Testis (tissue), 2 donors: ENCODE measurements at regions not wholly inside any gene's neighbourhood (a gene's known extent, or its start where the extent isn't known, plus 50 kb on each side); places are given as distances from the start of the nearest gene placed in this dataset.

ENCODE experiments used
- DNase-seq: peaks from one replicate; pipeline ENCODE4 v3.0.0-alpha.2; 2019
- H3K27ac ChIP-seq, 2 donors: fragments of 200-600 bp; sonication (generic); one replicate each; pipeline ENCODE4 v1.5.1; 2019
- H3K27me3 ChIP-seq: fragments of 200-600 bp; sonication (generic); one replicate; pipeline ENCODE4 v1.5.1; 2019
- H3K36me3 ChIP-seq: fragments of 200-600 bp; sonication (generic); one replicate; pipeline ENCODE4 v1.5.1; 2017; ENCODE audit warnings: low read depth; ENCODE audit errors: missing control alignments
- H3K4me1 ChIP-seq: fragments of 200-600 bp; sonication (generic); one replicate; pipeline ENCODE4 v1.5.1; 2019
- H3K4me3 ChIP-seq, 2 donors: fragments of 200-600 bp; sonication (generic); one replicate each; pipeline ENCODE4 v1.5.1; 2017 to 2019
- H3K9me3 ChIP-seq: fragments of 200-600 bp; sonication (generic); one replicate; pipeline ENCODE4 v1.5.1; 2017
- CTCF ChIP-seq, 3 experiments: fragments of 450-650 bp in 2 of 3; fragments of 200-600 bp in 1 of 3; sonication (generic) in 1 of 3; IDR thresholded peaks; one replicate each; pipeline ENCODE4 v1.5.1; 2016 to 2019; ENCODE audit warnings: antibody characterized with exemption in 3 of 3, mild to moderate bottlenecking in 2 of 3, moderate library complexity in 1 of 3
- POLR2A ChIP-seq: fragments of 450-650 bp; IDR thresholded peaks from one replicate; pipeline ENCODE4 v1.6.1; 2017; ENCODE audit warnings: antibody characterized with exemption, mild to moderate bottlenecking, moderate library complexity
- WGBS, 2 donors: methylation state at CpG; one replicate each; pipeline ENCODE4 v1.1.5; 2018; 5-methylcytosine and 5-hydroxymethylcytosine counted together
- intact Hi-C: fragments of 100-400 bp; cut with DNase I; formaldehyde crosslinking; loops from one replicate; pipeline ENCODE4 v1.15.1; 2023; ENCODE audit warnings: low total_unique reads

GRCh38 chr5:89922161-89922560 is 487.4 kb downstream of the CETN3 start:
- H3K27me3 ChIP-seq: no peaks in the 10 kb centered on the region
- 91% methylated on average over 3 of the region's 3 CpGs for WGBS, 2 donors
- no peaks in the 10 kb centered on the region for H3K9me3 ChIP-seq
- no peak overlapping the region for H3K4me3 ChIP-seq
- no peak for DNase-seq
- TF ChIP-seq POLR2A: no peak
- intact Hi-C loops: no loop called here
- no peaks in the 10 kb centered on the region for H3K4me1 ChIP-seq
- H3K27ac ChIP-seq: no peak overlapping the region
- no peaks in the 10 kb centered on the region for H3K36me3 ChIP-seq

GRCh38 chr5:89917112-89917511 is 492.4 kb downstream of the CETN3 start:
- H3K4me3 ChIP-seq: no peak overlapping the region
- 91 to 100% methylated on average over 1 of the region's 1 CpG for WGBS, 2 donors
- no peaks in the 10 kb centered on the region for H3K36me3 ChIP-seq
- H3K9me3 ChIP-seq: no peaks in the 10 kb centered on the region
- H3K27me3 ChIP-seq: no peaks in the 10 kb centered on the region
- H3K4me1 ChIP-seq: no peaks in the 10 kb centered on the region
- intact Hi-C loops: no loop called here
- H3K27ac ChIP-seq: no peak overlapping the region
- TF ChIP-seq POLR2A (no peak), CTCF (IDR thresholded peaks at IDR 0.05) (no peak)
- no peak for DNase-seq

- no peaks in the 10 kb centered on the region for H3K9me3 ChIP-seq
- no peak for TF ChIP-seq CTCF (IDR thresholded peaks at IDR 0.05)
- TF ChIP-seq POLR2A: no peak
- no peak overlapping the region for H3K27ac ChIP-seq
- WGBS, 2 donors: 97 to 100% methylated on average over 1 of the region's 1 CpG
- no peaks in the 10 kb centered on the region for H3K27me3 ChIP-seq
- no peaks in the 10 kb centered on the region for H3K36me3 ChIP-seq
- intact Hi-C loops: no loop called here
- DNase-seq: no peak
- no peak overlapping the region for H3K4me3 ChIP-seq
- H3K4me1 ChIP-seq: no peaks in the 10 kb centered on the region
Measured at GRCh38 chr5:89916131-89916530, 493.4 kb downstream of the CETN3 start.

- Histone ChIP-seq H3K27ac (no peak overlapping the region), H3K27me3 (no peaks in the 10 kb centered on the region), H3K9me3 (no peaks in the 10 kb centered on the region), H3K4me1 (no peaks in the 10 kb centered on the region), H3K4me3 (no peak overlapping the region), H3K36me3 (no peaks in the 10 kb centered on the region)
- intact Hi-C loops: no loop called here
- DNase-seq: no peak
- no peak for TF ChIP-seq CTCF (IDR thresholded peaks at IDR 0.05)
- TF ChIP-seq POLR2A: no peak
Measured at GRCh38 chr5:89908876-89909275, 500.7 kb downstream of the CETN3 start.

- TF ChIP-seq POLR2A: no peak
- no peak for TF ChIP-seq CTCF (IDR thresholded peaks at IDR 0.05)
- Histone ChIP-seq H3K27me3 (no peaks in the 10 kb centered on the region), H3K4me1 (no peaks in the 10 kb centered on the region), H3K4me3 (no peak overlapping the region), H3K36me3 (no peaks in the 10 kb centered on the region), H3K27ac (no peak overlapping the region), H3K9me3 (no peaks in the 10 kb centered on the region)
- DNase-seq: no peak
- 79 to 80% methylated on average over 2 of the region's 2 CpGs for WGBS, 2 donors
- intact Hi-C loops: no loop called here
Measured at GRCh38 chr5:89904442-89904841, 505.1 kb downstream of the CETN3 start.
